Activated CD8-positive, alpha-beta T cell treated with anti-CD3 and anti-CD28 coated beads, Interleukin-2, amount 10 ng/mL, durations not matched to agents 7 days and 5 days (primary cell): ENCODE measurements at regions not wholly inside any gene's neighbourhood (a gene's known extent, or its start where the extent isn't known, plus 50 kb on each side); places are given as distances from the start of the nearest gene placed in this dataset.

Source experiments
- ATAC-seq: fragments of 150-1000 bp; cut with Tn5 transposase; one replicate; pipeline ENCODE4 v1.10.0; 2021; ENCODE audit warnings: moderate library complexity
- CTCF ChIA-PET: fragments of 350-600 bp; sonication (Branson Sonifier 250); formaldehyde crosslinking; loops from one replicate; lab custom pipeline; 2021; ENCODE audit warnings: antibody characterized with exemption; lab: Charles Lee
- POLR2A ChIA-PET: fragments of 350-600 bp; sonication (Branson Sonifier 250); formaldehyde crosslinking; loops from one replicate; lab custom pipeline; 2021; ENCODE audit warnings: antibody characterized with exemption; lab: Charles Lee
- DNase-seq: peaks from one replicate; pipeline ENCODE4 v3.0.0-alpha.2; 2020
- H3K27ac Mint-ChIP-seq: one replicate; pipeline ENCODE4 v1.8.0; 2021; ENCODE audit warnings: mild to moderate bottlenecking, mixed read lengths
- H3K27me3 Mint-ChIP-seq: one replicate; pipeline ENCODE4 v1.8.0; 2021; ENCODE audit warnings: low read depth, mixed read lengths
- H3K36me3 Mint-ChIP-seq: one replicate; pipeline ENCODE4 v1.8.0; 2021; ENCODE audit warnings: low read depth, mixed read lengths
- H3K4me1 Mint-ChIP-seq: one replicate; pipeline ENCODE4 v1.8.0; 2021; ENCODE audit warnings: low read depth, mixed read lengths
- H3K4me3 Mint-ChIP-seq: one replicate; pipeline ENCODE4 v1.8.0; 2021; ENCODE audit warnings: mild to moderate bottlenecking, mixed read lengths
- H3K9me3 Mint-ChIP-seq: one replicate; pipeline ENCODE4 v1.8.0; 2022; ENCODE audit warnings: mixed read lengths; ENCODE audit not compliant: insufficient read depth

DNA sequence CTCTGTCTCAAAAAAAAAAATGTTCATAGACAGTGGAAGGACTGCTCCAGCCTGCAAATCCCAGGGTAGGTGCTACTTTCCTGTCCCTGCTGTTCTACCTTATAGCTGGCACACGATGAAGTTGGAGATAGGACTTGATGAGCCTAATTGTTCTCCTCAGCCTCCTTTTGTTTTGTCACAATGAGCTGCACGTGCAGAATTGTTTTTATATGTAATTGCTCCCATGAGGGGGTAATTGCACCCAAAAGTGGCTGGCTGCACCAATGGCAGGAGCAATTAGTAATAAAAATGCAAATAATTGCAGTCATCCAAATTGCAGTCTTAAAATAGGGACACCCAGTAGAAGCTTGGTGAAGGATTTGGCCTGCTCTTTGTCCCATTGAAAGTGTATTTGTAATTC lies 63.0 kb upstream of the PFN2 start:
- CTCF ChIA-PET, result no interaction called here
- no peaks in the 10 kb centered on the region for H3K9me3 Mint-ChIP-seq
- H3K27me3 Mint-ChIP-seq, result peaks cover 3% of the 10 kb centered on the region
- no peak overlapping the region for H3K27ac Mint-ChIP-seq
- H3K4me1 Mint-ChIP-seq, result no peaks in the 10 kb centered on the region
- POLR2A ChIA-PET, result no interaction called here
- DNase-seq (no peak), ATAC-seq (no peak)
- no peak overlapping the region for H3K4me3 Mint-ChIP-seq
- no peaks in the 10 kb centered on the region for H3K36me3 Mint-ChIP-seq

DNA sequence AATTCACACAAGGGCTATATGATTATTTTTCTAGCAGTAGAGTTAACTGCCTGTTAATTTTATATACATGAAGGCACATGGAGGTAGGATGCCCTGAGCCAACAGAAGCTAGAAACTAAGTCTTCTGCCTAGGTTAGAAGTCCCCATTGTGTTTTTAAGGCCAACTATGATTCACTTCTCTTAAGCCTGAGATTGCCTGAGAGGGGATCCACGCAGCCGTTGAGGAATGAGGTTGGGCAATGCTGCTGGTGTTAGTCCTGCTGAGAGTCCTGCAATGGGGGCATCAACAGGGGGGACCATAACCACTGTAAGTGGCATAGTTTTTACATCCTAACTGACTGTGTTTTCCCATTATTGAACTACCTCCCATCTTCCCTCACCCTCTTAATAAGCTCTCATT lies 60.1 kb upstream of the PFN2 start:
- CTCF ChIA-PET, result no interaction called here
- no peak for ATAC-seq
- H3K27me3 Mint-ChIP-seq, result peaks cover 7% of the 10 kb centered on the region

DNA sequence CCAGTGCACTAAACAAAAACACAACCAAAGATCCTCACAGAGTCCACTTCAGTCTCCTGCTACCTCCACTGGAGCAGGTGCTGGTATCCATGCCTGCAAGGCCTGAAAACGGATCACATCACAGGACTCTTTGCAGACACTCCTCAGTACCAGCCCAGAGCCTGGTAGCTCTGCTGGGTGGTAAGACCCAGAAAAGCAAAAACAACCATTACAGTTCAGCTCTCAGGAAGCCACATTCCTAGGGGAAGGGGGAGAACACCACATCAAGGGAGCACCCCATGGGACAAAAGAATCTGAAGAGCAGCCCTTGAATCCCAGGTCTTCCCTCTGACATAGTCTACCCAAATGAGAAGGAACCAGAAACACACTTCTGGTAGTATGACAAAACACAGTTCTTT lies 52.5 kb upstream of the PFN2 start:
- Mint-ChIP-seq H3K36me3 (no peaks in the 10 kb centered on the region), H3K4me3 (no peak overlapping the region), H3K27me3 (peaks cover 11% of the 10 kb centered on the region), H3K27ac (no peak overlapping the region), H3K9me3 (no peaks in the 10 kb centered on the region), H3K4me1 (no peaks in the 10 kb centered on the region)
- DNase-seq (no peak), ATAC-seq (no peak)
- ChIA-PET CTCF (no interaction called here), POLR2A (no interaction called here)

More for the DNA sequence above, 60.1 kb upstream of the PFN2 start:
- Mint-ChIP-seq H3K4me3 (no peak overlapping the region), H3K36me3 (no peaks in the 10 kb centered on the region), H3K27ac (no peak overlapping the region), H3K4me1 (no peaks in the 10 kb centered on the region), H3K9me3 (no peaks in the 10 kb centered on the region)
- POLR2A ChIA-PET, result no interaction called here
- DNase-seq, result no peak

DNA sequence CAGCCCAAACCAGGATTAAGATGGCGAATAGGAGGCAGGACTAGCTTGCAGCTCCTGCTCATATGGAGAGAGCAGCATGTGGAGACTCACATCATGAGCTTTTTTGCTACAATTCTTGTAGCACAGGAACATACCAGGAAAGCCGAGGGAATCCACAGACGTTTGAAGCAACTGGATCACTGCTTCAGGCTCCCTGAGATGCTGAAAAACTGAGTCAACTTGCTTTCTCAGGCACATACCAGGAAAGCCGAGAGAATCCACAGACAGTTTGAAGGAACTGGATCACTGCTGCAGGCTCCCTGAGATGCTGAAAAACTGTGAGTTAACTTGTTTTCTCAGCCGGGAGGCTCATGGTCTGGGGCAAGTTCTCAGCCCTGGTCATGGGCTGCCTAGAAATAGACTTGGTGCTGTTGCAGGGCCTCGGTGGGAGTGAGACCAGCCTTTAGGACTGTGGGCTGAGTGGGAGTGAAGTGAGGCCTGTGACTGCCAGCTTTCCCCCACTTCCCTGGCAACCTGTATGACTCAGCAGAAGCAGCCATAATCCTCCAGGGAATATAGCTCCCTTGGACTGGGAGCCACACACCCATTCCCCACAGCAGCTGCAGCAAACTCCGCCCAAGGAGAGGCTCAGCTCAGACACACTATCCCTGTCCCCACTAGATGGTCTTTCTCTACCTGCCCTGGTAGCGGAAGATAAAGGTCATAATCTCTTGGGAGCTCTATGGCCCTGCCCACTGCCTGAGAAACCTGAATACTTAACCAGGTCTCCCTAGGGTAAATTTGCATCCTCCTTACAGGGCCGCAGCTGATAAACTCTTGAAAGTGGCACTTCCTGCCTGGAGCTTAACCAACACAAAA lies 51.9 kb upstream of the PFN2 start:
- H3K4me3 Mint-ChIP-seq, result no peak overlapping the region
- H3K27me3 Mint-ChIP-seq, result peaks cover 10% of the 10 kb centered on the region
- DNase-seq, result no peak
- H3K9me3 Mint-ChIP-seq, result no peaks in the 10 kb centered on the region
- H3K27ac Mint-ChIP-seq, result no peak overlapping the region
- ATAC-seq, result no peak
- CTCF ChIA-PET, result no interaction called here
- H3K36me3 Mint-ChIP-seq, result no peaks in the 10 kb centered on the region
- POLR2A ChIA-PET, result no interaction called here
- H3K4me1 Mint-ChIP-seq, result no peaks in the 10 kb centered on the region

DNA sequence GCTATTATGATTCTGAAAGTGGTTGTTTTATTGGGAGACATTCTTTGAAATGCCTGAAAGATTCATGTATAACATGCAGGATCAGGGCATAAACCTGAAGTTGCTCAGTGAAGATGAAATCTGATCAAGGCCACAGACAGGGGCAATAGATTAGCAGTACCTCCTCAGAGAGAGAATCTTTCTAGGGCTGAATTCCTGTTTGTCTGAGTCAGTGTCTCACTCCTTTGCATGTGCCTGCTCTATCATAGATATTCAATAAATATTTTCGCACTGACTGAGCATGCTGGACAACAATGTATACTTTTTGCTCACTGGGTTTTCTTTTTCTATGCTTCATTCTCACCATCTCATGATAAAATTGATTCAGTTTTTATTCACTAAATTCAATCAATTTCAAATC lies 49.8 kb upstream of the PFN2 start:
- Mint-ChIP-seq H3K36me3 (no peaks in the 10 kb centered on the region), H3K27me3 (peaks cover 10% of the 10 kb centered on the region), H3K4me3 (no peak overlapping the region), H3K27ac (no peak overlapping the region), H3K9me3 (no peaks in the 10 kb centered on the region), H3K4me1 (no peaks in the 10 kb centered on the region)
- CTCF ChIA-PET, result no interaction called here
- DNase-seq (no peak), ATAC-seq (no peak)
- POLR2A ChIA-PET, result no interaction called here
